ENCODE measurements at regions not wholly inside any gene's neighbourhood (a gene's known extent, or its start where the extent isn't known, plus 50 kb on each side); places are given as distances from the start of the nearest gene placed in this dataset.

DNA sequence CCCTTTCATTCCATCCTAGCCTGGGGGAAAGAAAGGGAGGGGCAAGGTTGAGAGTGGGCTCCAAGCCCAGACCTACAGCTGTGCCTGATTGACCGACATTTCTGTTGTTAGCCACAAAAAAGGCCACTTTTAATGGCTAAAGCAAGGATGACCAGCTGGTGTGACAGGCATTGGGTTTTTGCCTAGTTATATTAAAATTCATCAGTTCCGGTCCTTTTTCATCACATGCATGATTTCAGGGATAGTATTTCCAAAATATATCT is 192.3 kb downstream of the ZNF326 start:
- TF ChIP-seq, protein P1, sequence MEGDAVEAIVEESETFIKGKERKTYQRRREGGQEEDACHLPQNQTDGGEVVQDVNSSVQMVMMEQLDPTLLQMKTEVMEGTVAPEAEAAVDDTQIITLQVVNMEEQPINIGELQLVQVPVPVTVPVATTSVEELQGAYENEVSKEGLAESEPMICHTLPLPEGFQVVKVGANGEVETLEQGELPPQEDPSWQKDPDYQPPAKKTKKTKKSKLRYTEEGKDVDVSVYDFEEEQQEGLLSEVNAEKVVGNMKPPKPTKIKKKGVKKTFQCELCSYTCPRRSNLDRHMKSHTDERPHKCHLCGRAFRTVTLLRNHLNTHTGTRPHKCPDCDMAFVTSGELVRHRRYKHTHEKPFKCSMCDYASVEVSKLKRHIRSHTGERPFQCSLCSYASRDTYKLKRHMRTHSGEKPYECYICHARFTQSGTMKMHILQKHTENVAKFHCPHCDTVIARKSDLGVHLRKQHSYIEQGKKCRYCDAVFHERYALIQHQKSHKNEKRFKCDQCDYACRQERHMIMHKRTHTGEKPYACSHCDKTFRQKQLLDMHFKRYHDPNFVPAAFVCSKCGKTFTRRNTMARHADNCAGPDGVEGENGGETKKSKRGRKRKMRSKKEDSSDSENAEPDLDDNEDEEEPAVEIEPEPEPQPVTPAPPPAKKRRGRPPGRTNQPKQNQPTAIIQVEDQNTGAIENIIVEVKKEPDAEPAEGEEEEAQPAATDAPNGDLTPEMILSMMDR (IDR thresholded peaks at IDR 0.05; ENCODE audit: insufficient read depth, low read depth, low read length), result no peak
- TF ChIP-seq EZH2 (IDR thresholded peaks at IDR 0.05; ENCODE audit: insufficient read depth, low read length), result no peak
